RWPE2 (cell line): ENCODE measurements at regions not wholly inside any gene's neighbourhood (a gene's known extent, or its start where the extent isn't known, plus 50 kb on each side); places are given as distances from the start of the nearest gene placed in this dataset.
"Not testable (repeated sequence)": the region's sequence is repeated elsewhere in the genome, so short reads cannot be mapped to it uniquely, and the experiment has no call there.

ENCODE experiments used
- ATAC-seq: fragments of 200-7000 bp; cut with Tn5 transposase; 3 replicates; pipeline ENCODE4 v1.9.1; 2021; ENCODE audit warnings: low read depth
- DNase-seq: peaks from one replicate; pipeline ENCODE4 v3.0.0-alpha.2; 2020; ENCODE audit warnings: low spot score
- H3K27ac ChIP-seq: fragments of 450-650 bp; 2 replicates; pipeline ENCODE4 v1.5.1; 2017; ENCODE audit warnings: mild to moderate bottlenecking; ENCODE audit not compliant: poor library complexity, severe bottlenecking
- H3K27me3 ChIP-seq: fragments of 250-450 bp; sonication (Bioruptor Pico); 2 replicates; pipeline ENCODE4 v1.5.1; 2021; ENCODE audit warnings: mild to moderate bottlenecking, moderate library complexity; ENCODE audit not compliant: insufficient read depth, poor library complexity, severe bottlenecking
- H3K36me3 ChIP-seq: fragments of 250-450 bp; sonication (Bioruptor Pico); 2 replicates; pipeline ENCODE4 v1.5.1; 2020; ENCODE audit warnings: low read depth, mild to moderate bottlenecking, moderate library complexity
- H3K4me1 ChIP-seq: fragments of 250-450 bp; sonication (Bioruptor Pico); 2 replicates; pipeline ENCODE4 v1.5.1; 2021; ENCODE audit warnings: mild to moderate bottlenecking, moderate library complexity; ENCODE audit not compliant: insufficient read depth, poor library complexity, severe bottlenecking
- H3K4me3 ChIP-seq: fragments of 250-450 bp; sonication (Bioruptor Pico); 2 replicates; pipeline ENCODE4 v1.5.1; 2021; ENCODE audit warnings: mild to moderate bottlenecking, moderate library complexity; ENCODE audit not compliant: severe bottlenecking
- H3K9me3 ChIP-seq: fragments of 250-450 bp; sonication (Bioruptor Pico); 2 replicates; pipeline ENCODE4 v1.5.1; 2021; ENCODE audit warnings: mild to moderate bottlenecking, moderate library complexity; ENCODE audit not compliant: severe bottlenecking
- TF ChIP-seq, protein P1 (sequence below): fragments of 450-650 bp; IDR thresholded peaks from one replicate; pipeline ENCODE4 v1.5.1; 2017; ENCODE audit warnings: mild to moderate bottlenecking, moderate library complexity; ENCODE audit not compliant: poor library complexity, severe bottlenecking

DNA sequence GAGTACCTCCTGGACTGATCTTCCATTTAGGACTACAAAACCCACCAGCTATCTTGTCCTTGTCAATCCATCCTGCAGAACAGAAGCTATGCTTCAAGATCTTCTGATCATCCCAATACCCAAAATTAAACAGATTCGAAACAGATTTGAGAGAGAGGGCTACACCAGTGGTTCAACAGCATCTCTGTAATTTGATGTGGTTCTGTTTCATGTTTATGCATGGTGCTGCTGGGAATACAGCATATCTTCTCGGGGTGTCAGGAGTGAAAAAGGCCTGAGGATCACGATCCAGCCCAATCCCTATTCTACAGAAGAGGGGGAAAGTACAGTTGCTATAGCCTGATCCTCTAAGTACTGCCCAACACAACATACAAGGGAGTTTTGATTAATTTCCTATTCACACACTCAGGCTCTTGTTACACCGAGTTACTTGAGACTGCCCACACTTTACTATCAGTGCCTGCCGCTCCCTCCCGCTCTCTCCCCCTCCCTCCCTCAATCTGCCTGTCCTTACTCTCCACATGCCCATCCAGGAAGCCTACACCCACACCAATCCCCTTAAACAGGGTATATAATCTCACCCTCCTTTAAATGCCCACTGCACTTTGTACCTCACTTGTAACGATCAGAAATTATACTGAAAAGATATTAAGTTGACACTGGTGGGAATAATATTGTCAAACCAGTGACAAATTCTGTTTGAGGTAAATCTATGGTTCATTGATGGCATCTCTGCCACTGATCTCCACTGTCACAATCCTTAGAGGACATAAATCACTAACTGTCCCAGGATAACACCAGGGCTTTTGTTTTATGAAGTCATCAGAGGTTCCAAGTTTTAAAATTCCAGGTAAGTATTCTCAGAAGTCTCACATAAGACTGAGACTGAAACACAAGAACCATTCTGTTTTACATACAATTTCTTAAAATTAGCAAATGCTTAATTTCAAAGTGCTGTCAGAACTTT is 89.3 kb upstream of the PLEKHM1 start:
- no peak overlapping the region for H3K4me3 ChIP-seq
- peaks cover 37% of the 10 kb centered on the region for H3K4me1 ChIP-seq
- no peaks in the 10 kb centered on the region for H3K27me3 ChIP-seq
- ATAC-seq (no peak; the same call in 2 of the 3 replicates), DNase-seq (no peak)
- no peak overlapping the region for H3K27ac ChIP-seq
- TF ChIP-seq, protein P1, sequence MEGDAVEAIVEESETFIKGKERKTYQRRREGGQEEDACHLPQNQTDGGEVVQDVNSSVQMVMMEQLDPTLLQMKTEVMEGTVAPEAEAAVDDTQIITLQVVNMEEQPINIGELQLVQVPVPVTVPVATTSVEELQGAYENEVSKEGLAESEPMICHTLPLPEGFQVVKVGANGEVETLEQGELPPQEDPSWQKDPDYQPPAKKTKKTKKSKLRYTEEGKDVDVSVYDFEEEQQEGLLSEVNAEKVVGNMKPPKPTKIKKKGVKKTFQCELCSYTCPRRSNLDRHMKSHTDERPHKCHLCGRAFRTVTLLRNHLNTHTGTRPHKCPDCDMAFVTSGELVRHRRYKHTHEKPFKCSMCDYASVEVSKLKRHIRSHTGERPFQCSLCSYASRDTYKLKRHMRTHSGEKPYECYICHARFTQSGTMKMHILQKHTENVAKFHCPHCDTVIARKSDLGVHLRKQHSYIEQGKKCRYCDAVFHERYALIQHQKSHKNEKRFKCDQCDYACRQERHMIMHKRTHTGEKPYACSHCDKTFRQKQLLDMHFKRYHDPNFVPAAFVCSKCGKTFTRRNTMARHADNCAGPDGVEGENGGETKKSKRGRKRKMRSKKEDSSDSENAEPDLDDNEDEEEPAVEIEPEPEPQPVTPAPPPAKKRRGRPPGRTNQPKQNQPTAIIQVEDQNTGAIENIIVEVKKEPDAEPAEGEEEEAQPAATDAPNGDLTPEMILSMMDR: no peak
- H3K9me3 ChIP-seq: no peaks in the 10 kb centered on the region
- peaks cover 16% of the 10 kb centered on the region for H3K36me3 ChIP-seq

DNA sequence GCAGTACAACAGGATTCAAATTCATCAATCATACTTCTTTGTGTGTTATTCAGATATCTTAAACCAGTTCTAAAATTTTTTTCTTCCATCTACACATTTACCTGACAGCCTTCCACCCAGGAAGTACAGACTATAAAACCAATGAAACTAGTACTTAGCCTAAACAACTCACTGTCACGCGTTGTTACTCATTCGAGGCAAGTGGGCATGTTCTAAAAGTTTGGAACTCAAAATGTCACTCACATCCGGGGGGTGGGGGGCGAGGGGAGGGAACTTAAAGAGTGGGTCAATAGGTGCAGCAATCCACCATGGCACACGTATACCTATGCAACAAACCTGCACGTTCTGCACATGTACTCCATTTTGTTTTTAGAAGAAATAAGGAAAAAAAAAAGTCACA is 90.4 kb upstream of the PLEKHM1 start:
- no peaks in the 10 kb centered on the region for H3K27me3 ChIP-seq
- DNase-seq: no peak
- no peak for ATAC-seq
- H3K4me1 ChIP-seq: peaks cover 37% of the 10 kb centered on the region
- H3K36me3 ChIP-seq: peaks cover 16% of the 10 kb centered on the region
- no peak overlapping the region for H3K27ac ChIP-seq
- TF ChIP-seq, protein P1: no peak
- H3K4me3 ChIP-seq: no peak overlapping the region
- H3K9me3 ChIP-seq: no peaks in the 10 kb centered on the region

DNA sequence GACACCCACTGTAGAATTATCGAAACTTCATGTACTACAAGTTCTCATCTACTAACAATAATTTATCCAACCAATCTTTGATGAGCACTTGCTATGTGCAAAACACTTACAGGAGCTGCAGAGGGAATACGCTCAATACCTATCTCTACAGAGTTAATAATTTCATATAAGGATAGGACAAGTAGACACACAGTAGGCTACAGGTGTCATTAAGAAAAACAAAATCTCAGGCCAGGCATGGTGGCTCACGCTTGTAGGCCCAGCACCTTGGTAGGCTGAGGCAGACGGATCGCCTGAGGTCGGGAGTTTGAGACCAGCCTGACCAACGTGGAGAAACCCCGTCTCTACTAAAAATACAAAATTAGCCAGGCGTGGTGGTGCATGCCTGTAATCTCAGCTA is 91.3 kb upstream of the PLEKHM1 start:
- Histone ChIP-seq H3K27ac (no peak overlapping the region), H3K9me3 (no peaks in the 10 kb centered on the region), H3K4me1 (peaks cover 28% of the 10 kb centered on the region), H3K4me3 (no peak overlapping the region), H3K27me3 (no peaks in the 10 kb centered on the region), H3K36me3 (peaks cover 16% of the 10 kb centered on the region)
- DNase-seq (no peak), ATAC-seq (no peak)
- TF ChIP-seq, protein P1: no peak

DNA sequence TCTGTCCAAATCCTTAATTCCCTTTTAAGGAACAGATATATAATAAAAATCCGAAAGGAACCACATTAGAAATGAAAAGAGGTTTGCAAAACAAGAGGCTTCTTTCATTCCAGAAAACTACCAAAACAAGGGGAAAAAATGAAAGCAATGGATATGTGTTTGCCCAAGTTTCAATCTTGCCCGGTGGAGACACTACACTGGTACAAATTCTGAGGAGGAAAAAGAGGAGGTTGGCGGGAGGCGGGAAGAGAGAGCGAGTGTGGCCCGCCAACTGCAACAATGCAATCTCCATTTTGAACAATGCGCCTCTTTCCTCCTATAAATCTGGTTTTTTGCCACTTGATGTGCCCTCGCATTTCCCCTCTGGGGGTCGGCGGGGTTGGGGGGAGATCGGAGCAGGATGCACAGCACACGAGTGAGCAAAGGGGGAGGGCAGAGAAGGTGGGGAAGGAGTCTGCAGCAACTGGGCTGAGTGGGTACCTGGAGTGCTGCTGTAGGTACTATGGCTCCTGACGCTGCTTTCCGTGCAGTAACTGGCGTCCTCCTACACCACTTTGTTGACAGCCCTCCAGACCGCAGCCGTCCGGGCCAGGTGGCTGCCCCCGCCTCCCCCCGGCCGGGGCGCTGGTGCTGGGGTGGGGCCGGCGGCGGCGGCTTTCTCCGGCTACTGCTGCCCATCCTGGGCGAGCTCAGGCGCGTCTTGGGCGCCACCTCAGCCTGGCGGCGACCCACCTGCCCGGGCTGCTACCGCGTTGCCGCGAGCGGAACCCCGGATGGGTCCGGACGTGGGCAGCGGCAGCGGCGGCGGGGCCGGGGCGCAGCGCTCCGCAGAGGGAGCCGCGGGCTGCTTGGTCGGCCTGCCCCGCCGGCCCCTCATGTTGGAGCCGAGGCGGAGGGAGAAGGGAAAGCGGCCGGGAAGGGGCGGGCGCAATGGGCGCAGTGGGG is 93.8 kb upstream of the PLEKHM1 start:
- TF ChIP-seq, protein P1: peak; percentile 36
- Histone ChIP-seq H3K36me3 (peaks cover 16% of the 10 kb centered on the region), H3K4me3 (peak overlapping the region; percentile 70), H3K9me3 (no peaks in the 10 kb centered on the region), H3K4me1 (peaks cover 12% of the 10 kb centered on the region), H3K27me3 (no peaks in the 10 kb centered on the region), H3K27ac (peak overlapping the region; percentile 72)
- peak; percentile 66 for ATAC-seq
- peak; percentile 86 for DNase-seq

DNA sequence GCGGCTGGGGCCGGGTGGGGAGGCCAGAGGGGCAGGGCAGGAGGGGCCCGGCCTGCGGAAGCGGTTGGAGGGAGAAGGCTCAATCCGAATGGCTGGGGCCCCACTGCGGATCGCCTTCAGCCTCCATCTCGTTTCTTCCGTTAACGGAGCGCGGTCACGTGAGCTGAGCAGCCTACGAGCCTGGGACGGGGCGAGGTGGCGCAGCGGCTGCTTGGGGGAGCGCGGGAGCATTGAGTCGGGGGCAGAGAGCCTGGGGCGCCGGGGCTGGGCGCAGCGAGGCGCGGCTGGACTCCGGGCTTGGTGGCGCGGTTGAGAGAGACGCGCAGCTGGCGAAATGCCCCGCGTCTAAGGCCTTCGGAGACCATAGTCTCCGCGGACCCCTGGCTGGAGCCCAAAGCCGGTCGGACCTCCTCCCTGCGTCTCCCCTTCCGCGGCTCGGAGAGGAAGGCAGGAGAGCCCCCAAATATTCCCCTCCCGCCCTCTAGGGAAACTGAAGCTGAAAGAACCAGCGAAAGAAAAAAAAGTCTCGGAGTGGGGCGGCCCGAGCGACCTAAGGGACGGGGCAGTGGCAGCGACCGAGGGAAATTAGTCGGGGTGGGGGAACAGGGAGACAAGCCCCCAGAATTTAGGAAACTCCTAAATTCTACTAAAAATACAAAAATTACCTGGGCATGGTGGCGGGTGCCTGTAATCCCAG is 94.7 kb upstream of the PLEKHM1 start:
- ATAC-seq (peak; percentile 66), DNase-seq (peak; percentile 90)
- peak overlapping the region; percentile 70 for H3K4me3 ChIP-seq
- peaks cover 16% of the 10 kb centered on the region for H3K36me3 ChIP-seq
- H3K27ac ChIP-seq: peak overlapping the region; percentile 72
- not testable (repeated sequence) for H3K4me1 ChIP-seq, H3K9me3 ChIP-seq, H3K27me3 ChIP-seq

DNA sequence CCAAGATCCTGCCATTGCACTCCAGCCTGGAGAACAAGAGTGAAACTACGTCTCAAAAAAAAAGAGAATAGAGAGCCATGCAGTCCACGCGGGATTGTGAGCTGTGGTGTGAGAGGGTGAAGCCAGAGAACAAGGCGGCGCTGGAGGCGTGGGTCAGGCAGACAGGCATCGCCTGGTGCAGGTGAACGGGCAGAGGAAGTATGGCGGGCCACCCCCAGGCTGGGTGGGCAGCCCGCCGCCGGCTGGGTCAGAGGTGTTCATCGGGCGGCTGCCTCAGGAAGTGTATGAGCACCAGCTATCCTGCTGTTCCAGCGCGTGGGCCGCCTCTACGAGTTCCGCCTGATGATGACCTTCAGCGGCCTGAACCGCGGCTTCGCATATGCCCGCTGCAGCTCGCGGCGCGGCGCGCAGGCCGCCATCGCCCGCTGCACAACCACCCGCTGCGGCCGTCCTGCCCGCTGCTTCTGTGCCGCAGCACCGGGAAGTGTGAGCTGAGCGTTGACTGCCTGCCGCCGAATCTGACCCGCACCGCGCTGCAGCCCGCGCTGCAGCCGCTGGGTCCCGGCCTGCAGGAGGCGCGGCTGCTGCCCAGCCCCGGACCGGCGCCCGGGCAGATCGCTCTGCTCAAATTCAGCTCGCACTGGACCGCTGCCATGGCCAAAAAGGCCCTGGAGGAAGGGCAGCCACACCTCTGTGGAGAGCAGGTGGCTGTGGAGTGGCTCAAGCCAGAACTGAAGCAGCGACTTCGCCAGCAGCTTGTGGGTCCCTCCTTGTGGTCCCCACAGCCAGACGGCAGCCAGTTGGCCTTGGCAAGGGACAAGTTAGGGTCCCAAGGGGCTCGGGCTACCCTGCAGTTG is 95.5 kb upstream of the PLEKHM1 start:
- Histone ChIP-seq H3K27ac (peak overlapping the region; percentile 72), H3K4me3 (peak overlapping the region; percentile 70), H3K36me3 (peaks cover 16% of the 10 kb centered on the region)
- not testable (repeated sequence) for H3K4me1 ChIP-seq, H3K9me3 ChIP-seq, DNase-seq, H3K27me3 ChIP-seq
- peak; percentile 45 for ATAC-seq
